Stimulated activated effector memory CD8-positive, alpha-beta T cell treated with anti-CD3 and anti-CD28 coated beads, Interleukin-12 subunit alpha, Interleukin-12 subunit beta, amount 100 ng/mL, for 72 hours (primary cell): ENCODE measurements at regions not wholly inside any gene's neighbourhood (a gene's known extent, or its start where the extent isn't known, plus 50 kb on each side); places are given as distances from the start of the nearest gene placed in this dataset.
A peak's percentile ranks its signal among the peaks of the same experiment; 100 is the strongest.
"Not testable (repeated sequence)": the region's sequence is repeated elsewhere in the genome, so short reads cannot be mapped to it uniquely, and the experiment has no call there.

ENCODE experiments used
- ATAC-seq: fragments of 150-1000 bp; cut with Tn5 transposase; 2 replicates; pipeline ENCODE4 v1.10.0; 2021
- DNase-seq, 2 donors: peaks; one replicate each; pipeline ENCODE4 v3.0.0; 2021 to 2022; ENCODE audit warnings: low spot score in 2 of 2
- H3K27ac Mint-ChIP-seq: one replicate; pipeline ENCODE4 v1.8.0; 2022; ENCODE audit warnings: mild to moderate bottlenecking, mixed read lengths
- H3K36me3 Mint-ChIP-seq: one replicate; pipeline ENCODE4 v1.8.0; 2022; ENCODE audit warnings: mild to moderate bottlenecking, mixed read lengths
- H3K4me1 Mint-ChIP-seq: one replicate; pipeline ENCODE4 v1.8.0; 2022; ENCODE audit warnings: mixed read lengths
- H3K4me3 Mint-ChIP-seq: one replicate; pipeline ENCODE4 v1.8.0; 2022; ENCODE audit warnings: mild to moderate bottlenecking, mixed read lengths
- H3K9me3 Mint-ChIP-seq: one replicate; pipeline ENCODE4 v1.8.0; 2022; ENCODE audit warnings: mixed read lengths

GRCh38 chr9:39463696-39464095 is 108.2 kb downstream of the SPATA31A1 start:
- H3K36me3 Mint-ChIP-seq, DNase-seq, ATAC-seq, H3K9me3 Mint-ChIP-seq, H3K4me1 Mint-ChIP-seq, H3K27ac Mint-ChIP-seq: not testable (repeated sequence)
- H3K4me3 Mint-ChIP-seq: peak overlapping the region; percentile 85

GRCh38 chr9:39464122-39464777 is 108.8 kb downstream of the SPATA31A1 start:
- not testable (repeated sequence) for H3K9me3 Mint-ChIP-seq, H3K36me3 Mint-ChIP-seq, H3K4me1 Mint-ChIP-seq
- Mint-ChIP-seq H3K27ac (peak overlapping the region; percentile 70), H3K4me3 (peak overlapping the region; percentile 85)
- peak; percentile 50 to 86 for DNase-seq
- peak; percentile 97 for ATAC-seq

GRCh38 chr9:39474499-39474898 is 119.0 kb downstream of the SPATA31A1 start:
- H3K4me1 Mint-ChIP-seq, H3K9me3 Mint-ChIP-seq, DNase-seq, H3K36me3 Mint-ChIP-seq, H3K27ac Mint-ChIP-seq, H3K4me3 Mint-ChIP-seq, ATAC-seq: not testable (repeated sequence)

GRCh38 chr9:39483073-39483472 is 127.6 kb downstream of the SPATA31A1 start:
- not testable (repeated sequence) for H3K36me3 Mint-ChIP-seq, H3K27ac Mint-ChIP-seq, H3K4me3 Mint-ChIP-seq, H3K9me3 Mint-ChIP-seq, ATAC-seq, DNase-seq, H3K4me1 Mint-ChIP-seq

GRCh38 chr9:39483880-39484279 is 128.4 kb downstream of the SPATA31A1 start:
- not testable (repeated sequence) for H3K4me3 Mint-ChIP-seq, H3K27ac Mint-ChIP-seq, H3K4me1 Mint-ChIP-seq, H3K9me3 Mint-ChIP-seq, H3K36me3 Mint-ChIP-seq, DNase-seq, ATAC-seq

- H3K27ac Mint-ChIP-seq, H3K9me3 Mint-ChIP-seq, DNase-seq, H3K36me3 Mint-ChIP-seq, ATAC-seq, H3K4me1 Mint-ChIP-seq, H3K4me3 Mint-ChIP-seq: not testable (repeated sequence)
Measured at GRCh38 chr9:39484292-39484691, 128.8 kb downstream of the SPATA31A1 start.

- H3K4me3 Mint-ChIP-seq, H3K27ac Mint-ChIP-seq, H3K36me3 Mint-ChIP-seq, ATAC-seq, H3K9me3 Mint-ChIP-seq, DNase-seq, H3K4me1 Mint-ChIP-seq: not testable (repeated sequence)
Measured at GRCh38 chr9:39487477-39487876, 132.0 kb downstream of the SPATA31A1 start.

GRCh38 chr9:39496248-39496647 is 140.8 kb downstream of the SPATA31A1 start:
- not testable (repeated sequence) for DNase-seq, H3K27ac Mint-ChIP-seq, H3K9me3 Mint-ChIP-seq, H3K4me3 Mint-ChIP-seq, H3K36me3 Mint-ChIP-seq, ATAC-seq, H3K4me1 Mint-ChIP-seq

GRCh38 chr9:39503178-39503577 is 147.7 kb downstream of the SPATA31A1 start:
- H3K4me3 Mint-ChIP-seq, H3K4me1 Mint-ChIP-seq, ATAC-seq, DNase-seq, H3K9me3 Mint-ChIP-seq, H3K27ac Mint-ChIP-seq, H3K36me3 Mint-ChIP-seq: not testable (repeated sequence)

GRCh38 chr9:39527387-39528029 is 172.0 kb downstream of the SPATA31A1 start:
- H3K36me3 Mint-ChIP-seq, H3K4me1 Mint-ChIP-seq, H3K9me3 Mint-ChIP-seq, DNase-seq, ATAC-seq, H3K4me3 Mint-ChIP-seq, H3K27ac Mint-ChIP-seq: not testable (repeated sequence)

- H3K4me1 Mint-ChIP-seq, H3K27ac Mint-ChIP-seq, DNase-seq, H3K9me3 Mint-ChIP-seq, ATAC-seq, H3K4me3 Mint-ChIP-seq, H3K36me3 Mint-ChIP-seq: not testable (repeated sequence)
Measured at GRCh38 chr9:39532597-39532996, 177.1 kb downstream of the SPATA31A1 start.

- H3K4me3 Mint-ChIP-seq, H3K9me3 Mint-ChIP-seq, H3K4me1 Mint-ChIP-seq, ATAC-seq, DNase-seq, H3K36me3 Mint-ChIP-seq, H3K27ac Mint-ChIP-seq: not testable (repeated sequence)
Measured at GRCh38 chr9:39533001-39533762, 177.7 kb downstream of the SPATA31A1 start.

- DNase-seq, H3K4me3 Mint-ChIP-seq, H3K36me3 Mint-ChIP-seq: not testable (repeated sequence)
Measured at GRCh38 chr9:39533763-39534548, 178.5 kb downstream of the SPATA31A1 start.

GRCh38 chr9:39534897-39535296 is 179.4 kb downstream of the SPATA31A1 start:
- H3K36me3 Mint-ChIP-seq, H3K9me3 Mint-ChIP-seq, H3K4me3 Mint-ChIP-seq, H3K4me1 Mint-ChIP-seq, DNase-seq, ATAC-seq, H3K27ac Mint-ChIP-seq: not testable (repeated sequence)

More at GRCh38 chr9:39533763-39534548, 178.5 kb downstream of the SPATA31A1 start:
- peak; percentile 31 for ATAC-seq
- H3K9me3 Mint-ChIP-seq, H3K27ac Mint-ChIP-seq, H3K4me1 Mint-ChIP-seq: not testable (repeated sequence)

GRCh38 chr9:39542157-39542556 is 186.7 kb downstream of the SPATA31A1 start:
- ATAC-seq: not testable (repeated sequence)

More at GRCh38 chr9:39542157-39542556, 186.7 kb downstream of the SPATA31A1 start:
- H3K4me1 Mint-ChIP-seq, DNase-seq, H3K4me3 Mint-ChIP-seq, H3K27ac Mint-ChIP-seq, H3K9me3 Mint-ChIP-seq, H3K36me3 Mint-ChIP-seq: not testable (repeated sequence)
